IPS-NIHi11 (cell line): ENCODE measurements at regions not wholly inside any gene's neighbourhood (a gene's known extent, or its start where the extent isn't known, plus 50 kb on each side); places are given as distances from the start of the nearest gene placed in this dataset.
"Not testable (repeated sequence)": the region's sequence is repeated elsewhere in the genome, so short reads cannot be mapped to it uniquely, and the experiment has no call there.

Source experiments
- DNase-seq: peaks from one replicate; pipeline ENCODE4 v3.0.0; 2012; ENCODE audit warnings: mixed read lengths, low spot score

GRCh38 chr18:64717026-64717425, 568.1 kb upstream of the LINC00305 start:
- no peak for DNase-seq

- no peak for DNase-seq
Observed at GRCh38 chr18:64714086-64714485, 565.2 kb upstream of the LINC00305 start.

- no peak for DNase-seq
Observed at GRCh38 chr18:64713284-64713683, 564.4 kb upstream of the LINC00305 start.

- no peak for DNase-seq
Observed at GRCh38 chr18:64712035-64712434, 563.1 kb upstream of the LINC00305 start.

- DNase-seq: no peak
Observed at GRCh38 chr18:64710105-64710861, 561.4 kb upstream of the LINC00305 start.

GRCh38 chr18:64707052-64707451, 558.2 kb upstream of the LINC00305 start:
- DNase-seq: no peak

DNA sequence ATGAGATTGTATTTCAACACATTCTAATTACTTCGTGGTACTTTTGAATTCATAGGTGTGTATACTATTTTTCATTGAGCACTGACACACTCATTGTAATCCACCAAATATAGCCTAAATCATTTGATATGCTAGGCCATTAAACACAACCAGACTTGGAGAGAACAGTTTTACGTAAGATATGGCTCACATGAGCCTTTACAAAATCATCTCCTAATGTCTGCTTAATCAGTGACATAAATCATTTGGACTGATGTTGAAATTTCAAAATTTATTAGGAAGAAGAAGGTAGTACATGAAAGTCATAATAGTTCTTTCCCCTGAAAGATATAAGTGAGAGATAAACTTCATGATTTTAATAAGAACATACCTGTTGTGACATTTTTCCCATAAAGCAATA, 550.2 kb upstream of the LINC00305 start:
- DNase-seq: no peak

DNA sequence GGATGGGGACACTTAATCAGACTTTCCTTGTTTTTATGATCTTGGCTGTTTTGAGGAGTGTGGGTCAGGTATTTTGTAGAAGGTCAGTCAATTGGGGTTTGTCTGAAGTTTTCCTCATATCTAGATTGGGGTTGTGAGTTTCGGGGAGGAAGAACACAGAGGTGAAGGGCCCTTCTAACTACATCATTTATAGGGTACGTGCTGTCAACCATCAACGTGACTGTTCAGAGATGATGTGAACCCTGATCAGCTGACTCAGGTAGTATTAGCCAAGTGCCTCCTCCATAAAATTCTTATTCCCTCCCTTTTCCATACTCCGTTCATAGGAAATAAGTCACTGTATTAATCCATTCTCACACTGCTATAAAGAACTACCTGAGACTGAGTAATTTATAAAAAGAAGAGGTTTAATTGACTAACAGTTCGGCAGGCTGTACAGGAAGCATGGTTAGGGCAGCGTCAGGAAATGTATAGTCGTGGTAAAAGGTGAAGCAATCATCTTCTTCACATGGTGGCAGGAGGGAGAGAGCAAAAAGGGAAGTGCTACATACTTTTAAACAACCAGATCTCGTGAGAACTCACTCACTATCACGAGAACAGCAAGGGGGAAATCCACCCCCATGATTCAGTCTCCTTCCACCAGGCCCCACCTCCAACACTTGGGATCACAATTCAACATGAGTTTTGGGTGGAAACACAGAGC, 547.1 kb upstream of the LINC00305 start:
- no peak for DNase-seq

DNA sequence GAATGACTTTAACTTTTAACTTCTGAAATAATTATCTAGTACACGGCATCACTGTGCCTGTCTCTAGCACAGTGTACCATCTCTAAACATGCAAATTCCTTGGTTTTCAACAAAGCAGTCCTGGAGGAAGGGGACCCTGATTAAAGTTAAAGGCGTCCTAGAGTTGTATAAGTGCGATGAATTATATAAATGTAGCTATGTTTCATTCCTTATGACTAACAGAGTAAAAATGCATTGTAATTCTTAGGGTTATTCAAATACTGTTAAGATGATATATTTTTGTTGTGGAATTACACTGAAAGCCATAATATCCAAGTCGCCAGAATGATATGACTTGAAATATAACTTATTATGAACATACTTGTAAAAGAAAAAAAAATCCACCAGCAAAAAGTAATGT, 544.9 kb upstream of the LINC00305 start:
- no peak for DNase-seq

DNA sequence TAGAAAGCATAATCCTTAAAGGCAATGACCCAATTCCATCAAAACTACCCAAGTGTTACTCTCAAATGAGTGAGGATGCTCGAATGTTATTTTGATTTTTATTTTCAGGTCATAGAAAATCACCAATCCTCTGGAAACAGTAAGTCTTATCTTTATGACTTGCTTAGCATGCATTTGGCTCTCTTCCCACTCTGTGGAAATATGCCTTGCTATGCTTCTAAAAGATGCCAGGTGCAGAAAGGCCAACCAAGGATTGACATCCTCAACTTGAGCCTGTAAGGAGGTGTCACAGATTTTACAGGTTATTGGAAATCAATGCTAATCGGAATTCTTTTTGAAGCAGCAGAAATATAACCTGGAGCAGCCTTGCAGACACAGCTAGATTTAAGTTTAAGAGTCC, 543.9 kb upstream of the LINC00305 start:
- DNase-seq: no peak

DNA sequence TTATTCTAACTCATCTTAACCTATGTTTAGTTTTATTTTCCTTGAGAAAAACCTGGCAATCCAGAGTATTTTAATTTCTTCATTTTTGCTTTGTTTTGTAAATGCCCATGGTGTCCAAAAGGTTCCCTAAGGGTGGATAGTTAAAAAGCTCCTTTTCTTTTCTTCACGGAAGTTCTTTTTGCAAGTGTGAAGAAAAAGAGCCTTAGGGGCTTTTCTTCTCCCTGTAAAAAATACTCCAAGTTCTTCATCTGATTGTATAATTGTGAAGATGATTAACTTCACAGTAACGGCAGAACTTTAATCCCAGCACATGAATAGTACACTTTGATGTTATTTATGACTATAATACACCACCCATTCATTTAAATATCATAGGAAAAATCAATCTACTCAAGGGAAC, 530.2 kb upstream of the LINC00305 start:
- DNase-seq: no peak

- DNase-seq: peak; percentile 25
Observed at GRCh38 chr18:64678048-64678447, 529.2 kb upstream of the LINC00305 start.

GRCh38 chr18:64674694-64675093, 525.8 kb upstream of the LINC00305 start:
- DNase-seq: no peak

DNA sequence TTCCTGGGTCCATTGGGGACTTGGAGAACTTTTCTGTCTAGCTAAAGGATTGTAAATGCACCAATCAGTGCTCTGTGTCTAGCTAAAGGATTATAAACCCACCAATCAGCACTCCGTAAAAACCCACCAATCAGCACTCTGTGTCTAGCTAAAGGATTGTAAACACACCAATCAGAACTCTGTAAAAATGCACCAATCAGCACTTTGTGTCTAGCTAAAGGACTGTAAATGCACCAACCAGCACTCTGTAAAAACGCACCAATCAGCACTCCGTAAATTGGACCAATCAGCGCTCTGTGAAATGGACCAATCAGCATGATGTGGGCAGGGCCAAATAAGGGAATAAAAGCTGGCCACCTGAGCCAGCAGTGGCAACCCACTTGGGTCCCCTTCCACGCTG, 522.4 kb upstream of the LINC00305 start:
- not testable (repeated sequence) for DNase-seq

- DNase-seq: no peak
Observed at GRCh38 chr18:64668461-64668962, 519.6 kb upstream of the LINC00305 start.

- no peak for DNase-seq
Observed at GRCh38 chr18:64663086-64663485, 514.2 kb upstream of the LINC00305 start.

DNA sequence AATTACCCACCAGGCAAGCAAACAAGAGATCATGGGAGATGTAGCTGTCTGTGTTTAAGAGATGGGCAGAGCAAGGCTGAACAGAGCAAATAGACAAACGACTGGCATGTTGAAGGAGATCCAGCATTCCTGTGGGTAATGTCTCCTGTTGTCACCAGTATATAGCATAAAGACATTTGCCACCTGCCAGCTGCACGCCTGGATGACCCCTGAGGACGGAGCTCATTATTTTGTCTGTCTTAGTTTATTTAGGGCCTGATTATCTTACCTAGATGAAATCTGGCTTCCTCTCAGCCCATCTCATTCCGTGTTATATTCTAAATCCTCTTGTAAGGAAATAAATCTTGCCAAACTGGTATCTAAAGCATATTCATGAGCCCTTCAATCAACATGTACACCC, 510.3 kb upstream of the LINC00305 start:
- no peak for DNase-seq

DNA sequence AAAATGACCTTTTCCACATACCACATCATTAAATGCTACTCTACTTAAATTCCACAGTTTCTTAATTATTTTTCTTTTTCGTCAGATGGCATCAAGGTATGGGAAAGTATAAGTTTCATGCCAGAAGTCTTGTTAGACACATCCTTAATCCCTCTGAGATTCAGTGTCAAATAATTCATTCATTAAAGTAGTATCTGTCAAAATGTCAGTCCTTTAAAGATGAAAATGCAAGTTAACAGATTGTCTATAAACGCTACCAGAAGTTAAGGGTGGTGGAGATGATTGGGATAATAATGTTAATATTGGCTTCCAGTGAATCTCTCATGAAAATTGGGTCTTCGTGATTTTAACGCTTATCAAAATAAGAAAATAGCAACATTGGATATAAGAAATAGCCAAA, 504.2 kb upstream of the LINC00305 start:
- no peak for DNase-seq

- no peak for DNase-seq
Observed at GRCh38 chr18:64650068-64650467, 501.2 kb upstream of the LINC00305 start.

GRCh38 chr18:64645753-64646152, 496.9 kb upstream of the LINC00305 start:
- DNase-seq: no peak

DNA sequence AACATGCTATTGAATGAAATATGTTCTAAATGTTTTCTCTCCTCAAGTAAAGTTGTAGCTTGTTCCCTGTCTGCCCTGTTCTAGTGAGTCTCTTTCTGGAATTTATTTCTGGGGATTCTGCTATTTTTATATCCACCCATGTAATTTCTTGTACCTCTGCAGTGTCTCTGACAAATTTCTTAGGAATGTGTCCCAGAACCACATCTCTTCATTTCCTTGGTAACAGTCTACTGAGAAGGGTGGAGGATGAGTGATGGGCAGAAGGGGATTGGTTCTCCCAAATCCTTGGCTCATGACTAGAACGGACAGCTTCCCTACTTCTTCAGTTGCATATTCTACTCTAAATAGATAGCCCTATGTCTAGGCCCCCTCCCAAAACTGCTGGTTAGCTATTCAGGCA, 490.6 kb upstream of the LINC00305 start:
- no peak for DNase-seq

GRCh38 chr18:64620971-64621560, 472.2 kb upstream of the LINC00305 start:
- no peak for DNase-seq

DNA sequence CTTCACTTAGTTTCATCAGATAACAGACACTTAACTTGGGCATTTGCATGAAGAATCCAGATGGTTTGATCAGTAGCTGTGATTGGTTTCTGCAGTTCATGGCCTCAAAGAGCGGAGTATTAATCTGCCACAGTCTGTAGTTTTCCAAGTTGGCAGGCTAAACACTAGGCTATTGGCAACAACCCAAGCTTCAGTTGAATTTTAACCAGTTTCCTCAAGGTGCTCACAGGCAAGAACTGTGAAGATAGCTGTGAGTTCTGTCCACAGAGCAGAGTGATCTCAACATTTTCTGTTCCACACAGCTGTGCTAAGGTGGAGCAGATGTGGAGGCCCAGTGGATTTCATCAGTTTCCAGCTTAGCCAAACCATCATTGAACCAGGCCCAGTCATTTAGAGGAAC, 469.5 kb upstream of the LINC00305 start:
- no peak for DNase-seq
